K562 (cell line): ENCODE measurements at regions not wholly inside any gene's neighbourhood (a gene's known extent, or its start where the extent isn't known, plus 50 kb on each side); places are given as distances from the start of the nearest gene placed in this dataset.
A peak's percentile ranks its signal among the peaks of the same experiment; 100 is the strongest.

Experiments
- ATAC-seq: fragments of 200-7000 bp; cut with Tn5 transposase; 3 replicates; pipeline ENCODE4 v1.9.1; 2020; ENCODE audit warnings: moderate library complexity
- BruUV-seq: library from RNA; stranded (reverse); fragments of 400-500 nt; replicated peaks from 2 replicates; lab custom pipeline; 2021; lab: Mats Ljungman, UMichigan
- CTCF ChIA-PET: fragments of 300-600 bp; formaldehyde crosslinking; extraction: SDS; loops from one replicate; lab custom pipeline; 2021; ENCODE audit warnings: low intra/inter-chr PET ratio; lab: Yijun Ruan, JAX
- POLR2A ChIA-PET: fragments of 300-600, 350-650 bp; sonication (Branson Sonifier 250); formaldehyde crosslinking; extraction: SDS; loops from one replicate; lab custom pipeline; 2021; ENCODE audit warnings: antibody characterized with exemption, inconsistent platforms; lab: Yijun Ruan, JAX
- DNase-seq, 4 experiments: peaks; one replicate each; pipeline versions ENCODE4 v3.0.0 to v3.0.0-alpha.2; 2011 to 2018; ENCODE audit warnings: low spot score in 3 of 4, mixed read lengths in 3 of 4; ENCODE audit errors: extremely low read depth in 1 of 4
- FAIRE-seq: peaks from 2 replicates; lab custom pipeline; 2011; peaks lifted over from hg19 to GRCh38; lab: Jason Lieb, UNC
- H2AFZ ChIP-seq: 2 replicates; pipeline ENCODE4 v1.6.0; 2011; ENCODE audit warnings: low read depth, low read length, control low read depth, inconsistent platforms
- H3K27ac ChIP-seq: fragments of 200-600 bp; 3 replicates; pipeline ENCODE4 v1.8.0; 2011; ENCODE audit warnings: low read depth, mild to moderate bottlenecking, control low read depth, inconsistent platforms, low read length, moderate library complexity, mixed read lengths; ENCODE audit errors: extremely low read depth
- H3K27me3 ChIP-seq, 2 experiments: fragments of 300-600 bp in 1 of 2; 2 replicates in 1 of 2; 3 replicates in 1 of 2; pipeline versions ENCODE4 v1.6.0 to v1.8.0; 2011; ENCODE audit warnings: inconsistent platforms in 2 of 2, low read length in 2 of 2, mild to moderate bottlenecking in 1 of 2, mixed read lengths in 1 of 2, moderate library complexity in 1 of 2; ENCODE audit not compliant: control insufficient read depth in 2 of 2, insufficient read depth in 2 of 2
- H3K36me3 ChIP-seq: fragments of 300-600 bp; 3 replicates; pipeline ENCODE4 v1.8.0; 2011; ENCODE audit warnings: mild to moderate bottlenecking, low read length, inconsistent platforms; ENCODE audit not compliant: control insufficient read depth, insufficient read depth
- H3K4me1 ChIP-seq, 2 experiments: fragments of 200-600 bp in 1 of 2; replicated peaks in 1 of 2; 2 replicates in 1 of 2; 3 replicates in 1 of 2; pipeline versions ENCODE4 v1.5.1 to v1.8.0; 2011; ENCODE audit warnings: inconsistent platforms in 2 of 2, low read length in 2 of 2, mild to moderate bottlenecking in 1 of 2, mixed read lengths in 1 of 2, moderate library complexity in 1 of 2; ENCODE audit not compliant: control insufficient read depth in 2 of 2, insufficient read depth in 2 of 2
- H3K4me2 ChIP-seq: 2 replicates; pipeline ENCODE4 v1.6.1; 2011; ENCODE audit warnings: low read length, control low read depth, inconsistent platforms, mixed read lengths; ENCODE audit not compliant: insufficient read depth
- H3K4me3 ChIP-seq: fragments of 200-600 bp; sonication (generic), shearing (Covaris generic); 2 replicates; pipeline ENCODE4 v1.5.1; 2016; ENCODE audit warnings: control low read depth, inconsistent platforms
- H3K79me2 ChIP-seq: fragments of 200-600 bp; 3 replicates; pipeline ENCODE4 v1.8.0; 2011; ENCODE audit warnings: low read length, inconsistent platforms; ENCODE audit not compliant: control insufficient read depth, insufficient read depth
- H3K9ac ChIP-seq, 2 experiments: 2 replicates each; pipeline versions ENCODE4 v1.6.0 to v1.6.1; 2011; ENCODE audit warnings: low read depth in 2 of 2, low read length in 2 of 2, control low read depth in 1 of 2, inconsistent platforms in 1 of 2, mild to moderate bottlenecking in 1 of 2, mixed read lengths in 1 of 2; ENCODE audit not compliant: insufficient read depth in 1 of 2
- H3K9me1 ChIP-seq: one replicate; pipeline ENCODE4 v1.6.0; 2011; ENCODE audit warnings: inconsistent platforms, mild to moderate bottlenecking, low read length, moderate library complexity; ENCODE audit not compliant: control insufficient read depth, insufficient read depth
- H3K9me3 ChIP-seq: replicated peaks from 2 replicates; pipeline ENCODE4 v1.5.1; 2011; ENCODE audit warnings: low read depth, low read length, inconsistent platforms; ENCODE audit not compliant: control insufficient read depth, insufficient read depth
- H4K20me1 ChIP-seq: replicated peaks from 2 replicates; pipeline ENCODE4 v1.6.1; 2011; ENCODE audit warnings: low read length, inconsistent platforms, mixed read lengths; ENCODE audit not compliant: control insufficient read depth, insufficient read depth
- C11orf30 ChIP-seq: fragments of 450-650 bp; IDR thresholded peaks from 2 replicates; pipeline ENCODE4 v1.6.1; 2016; ENCODE audit warnings: low read depth, mild to moderate bottlenecking
- DPF2 ChIP-seq: fragments of 450-650 bp; IDR thresholded peaks from 2 replicates; pipeline ENCODE4 v1.6.1; 2016
- MAFF ChIP-seq: IDR thresholded peaks from 2 replicates; pipeline ENCODE4 v1.6.1; 2012; ENCODE audit warnings: low read length, improper control_type of control experiment
- MAFG ChIP-seq: fragments of 450-650 bp; conservative IDR thresholded peaks from 2 replicates; pipeline ENCODE4 v1.6.1; 2016; ENCODE audit warnings: missing genetic modification characterization, missing compliant biosample characterization
- MAFK ChIP-seq: IDR thresholded peaks from 2 replicates; pipeline ENCODE4 v1.6.1; 2011; ENCODE audit warnings: low read length, improper control_type of control experiment
- NR2F6 ChIP-seq: fragments of 450-650 bp; formaldehyde crosslinking; IDR thresholded peaks from 2 replicates; pipeline ENCODE4 v1.4.0; 2020; ENCODE audit warnings: mild to moderate bottlenecking
- PTTG1 ChIP-seq: fragments of 450-650 bp; IDR thresholded peaks from 2 replicates; pipeline ENCODE4 v1.6.1; 2016; ENCODE audit warnings: low read depth, mild to moderate bottlenecking, missing genetic modification characterization, missing compliant biosample characterization
- SPI1 ChIP-seq: IDR thresholded peaks from 2 replicates; pipeline ENCODE4 v1.6.1; 2011; ENCODE audit warnings: low read depth, low read length, control low read depth, borderline replicate concordance
- U2AF1 ChIP-seq: fragments of 200-400 bp; formaldehyde crosslinking; optimal IDR thresholded peaks from 2 replicates; pipeline ENCODE3; 2017; ENCODE audit warnings: mild to moderate bottlenecking, low read depth, low read length, moderate library complexity
- ZNF316 ChIP-seq: fragments of 450-650 bp; IDR thresholded peaks from 2 replicates; pipeline ENCODE4 v1.6.1; 2016
- WGBS: fragments of 100-300 bp; shearing (Covaris generic); methylation state at CpG from one replicate; pipeline ENCODE4 v1.1.6; 2016; ENCODE audit warnings: low coverage, mixed read lengths; ENCODE audit not compliant: insufficient coverage; ENCODE audit errors: missing lambda C conversion rate; 5-methylcytosine and 5-hydroxymethylcytosine counted together
- in situ Hi-C: fragments of 300-500 bp; cut with MboI; formaldehyde crosslinking; loops from 4 replicates; pipeline ENCODE4 v1.15.0; 2018; ENCODE audit warnings: inconsistent platforms, mixed read lengths
- intact Hi-C: fragments of 100-400 bp; cut with micrococcal nuclease; formaldehyde crosslinking; loops from 2 replicates; pipeline ENCODE4 v1.14.2; 2022
- TF ChIP-seq, protein P1 (sequence below), 3 experiments: fragments of 200-800 bp in 1 of 3; fragments of 250-450 bp in 1 of 3; fragments of 450-650 bp in 1 of 3; sonication (Bioruptor Pico) in 1 of 3; sonication (Bioruptor generic) in 1 of 3; formaldehyde crosslinking in 1 of 3; IDR thresholded peaks; 2 replicates each; pipeline versions ENCODE4 v1.6.1 to v1.8.0; 2016 to 2022; ENCODE audit warnings: mild to moderate bottlenecking in 2 of 3, missing genetic modification characterization in 2 of 3, missing compliant biosample characterization in 1 of 3, moderate library complexity in 1 of 3
- TF ChIP-seq, protein P2 (sequence below): fragments of 250-450 bp; sonication (Bioruptor Pico); IDR thresholded peaks from 2 replicates; pipeline ENCODE4 v1.5.0; 2021; ENCODE audit warnings: mild to moderate bottlenecking, moderate library complexity

DNA sequence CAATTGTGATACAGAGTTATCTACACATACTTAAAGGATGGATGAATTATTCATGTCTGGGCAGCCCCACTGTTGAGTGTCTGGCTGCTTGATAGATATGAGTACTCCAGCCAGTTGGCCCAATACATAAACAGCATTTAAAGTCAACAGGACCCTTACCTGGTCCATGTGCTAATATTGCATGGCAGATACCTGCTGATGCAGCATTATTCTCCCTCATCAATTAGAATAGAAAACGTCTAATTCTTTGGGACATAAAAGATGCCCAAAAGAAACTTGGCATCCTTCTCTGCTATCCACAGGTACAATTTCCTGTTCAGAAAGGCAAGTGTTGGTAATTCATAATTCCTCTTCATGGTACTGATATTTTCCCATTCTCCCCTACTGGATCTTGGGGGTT is 550.8 kb downstream of the TFAP2B start:
- WGBS, result 0% methylated on average over 1 of the region's 1 CpG
- no peak overlapping the region for H3K9ac ChIP-seq
- no peaks in the 10 kb centered on the region for H3K9me1 ChIP-seq
- H3K79me2 ChIP-seq, result no peaks in the 10 kb centered on the region
- POLR2A ChIA-PET, result no interaction called here
- H3K27me3 ChIP-seq, result no peaks in the 10 kb centered on the region
- FAIRE-seq (no peak), DNase-seq (no peak), ATAC-seq (no peak)
- no peak overlapping the region for H3K4me3 ChIP-seq
- H2AFZ ChIP-seq, result no peak overlapping the region
- CTCF ChIA-PET, result no interaction called here
- in situ Hi-C loops (no loop called here), intact Hi-C loops (no loop called here)
- no peaks in the 10 kb centered on the region for H3K36me3 ChIP-seq
- BruUV-seq, result no TSS peak
- H3K4me2 ChIP-seq, result no peak overlapping the region
- no peaks in the 10 kb centered on the region for H3K4me1 ChIP-seq
- peak; percentile 51; the same call in 1 of the 2 replicates for TF ChIP-seq C11orf30
- no peak for TF ChIP-seq NR2F6 (CRISPR knock-in tag)
- 0 out of 2 replicates have a peak, but pooled peaks have one; percentile 55 for TF ChIP-seq MAFG
- TF ChIP-seq MAFF, result peak; percentile 78
- peak; percentile 68 for TF ChIP-seq MAFK
- TF ChIP-seq DPF2, result no peak
- TF ChIP-seq ZNF316, result peak; percentile 63
- no peaks in the 10 kb centered on the region for H4K20me1 ChIP-seq
- H3K27ac ChIP-seq, result no peak overlapping the region
- no peaks in the 10 kb centered on the region for H3K9me3 ChIP-seq

- FAIRE-seq, result no peak
- in situ Hi-C loops (no loop called here), intact Hi-C loops (no loop called here)
- Histone ChIP-seq H3K9ac (no peak overlapping the region), H3K4me3 (no peak overlapping the region), H3K27me3 (no peaks in the 10 kb centered on the region), H4K20me1 (no peaks in the 10 kb centered on the region), H3K9me1 (no peaks in the 10 kb centered on the region), H2AFZ (no peak overlapping the region), H3K36me3 (no peaks in the 10 kb centered on the region), H3K79me2 (no peaks in the 10 kb centered on the region), H3K4me2 (no peak overlapping the region), H3K4me1 (no peaks in the 10 kb centered on the region), H3K27ac (no peak overlapping the region), H3K9me3 (no peaks in the 10 kb centered on the region)
- no TSS peak for BruUV-seq
- POLR2A ChIA-PET, result no interaction called here
- CTCF ChIA-PET, result no interaction called here
- no peak for DNase-seq
- ATAC-seq, result no peak
- TF ChIP-seq PTTG1 (tag), result no peak
- TF ChIP-seq, protein P1, sequence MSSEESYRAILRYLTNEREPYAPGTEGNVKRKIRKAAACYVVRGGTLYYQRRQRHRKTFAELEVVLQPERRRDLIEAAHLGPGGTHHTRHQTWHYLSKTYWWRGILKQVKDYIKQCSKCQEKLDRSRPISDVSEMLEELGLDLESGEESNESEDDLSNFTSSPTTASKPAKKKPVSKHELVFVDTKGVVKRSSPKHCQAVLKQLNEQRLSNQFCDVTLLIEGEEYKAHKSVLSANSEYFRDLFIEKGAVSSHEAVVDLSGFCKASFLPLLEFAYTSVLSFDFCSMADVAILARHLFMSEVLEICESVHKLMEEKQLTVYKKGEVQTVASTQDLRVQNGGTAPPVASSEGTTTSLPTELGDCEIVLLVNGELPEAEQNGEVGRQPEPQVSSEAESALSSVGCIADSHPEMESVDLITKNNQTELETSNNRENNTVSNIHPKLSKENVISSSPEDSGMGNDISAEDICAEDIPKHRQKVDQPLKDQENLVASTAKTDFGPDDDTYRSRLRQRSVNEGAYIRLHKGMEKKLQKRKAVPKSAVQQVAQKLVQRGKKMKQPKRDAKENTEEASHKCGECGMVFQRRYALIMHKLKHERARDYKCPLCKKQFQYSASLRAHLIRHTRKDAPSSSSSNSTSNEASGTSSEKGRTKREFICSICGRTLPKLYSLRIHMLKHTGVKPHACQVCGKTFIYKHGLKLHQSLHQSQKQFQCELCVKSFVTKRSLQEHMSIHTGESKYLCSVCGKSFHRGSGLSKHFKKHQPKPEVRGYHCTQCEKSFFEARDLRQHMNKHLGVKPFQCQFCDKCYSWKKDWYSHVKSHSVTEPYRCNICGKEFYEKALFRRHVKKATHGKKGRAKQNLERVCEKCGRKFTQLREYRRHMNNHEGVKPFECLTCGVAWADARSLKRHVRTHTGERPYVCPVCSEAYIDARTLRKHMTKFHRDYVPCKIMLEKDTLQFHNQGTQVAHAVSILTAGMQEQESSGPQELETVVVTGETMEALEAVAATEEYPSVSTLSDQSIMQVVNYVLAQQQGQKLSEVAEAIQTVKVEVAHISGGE (CRISPR knock-in tag; IDR thresholded peaks at IDR 0.05), result no peak
- TF ChIP-seq U2AF1, result no peak
- no peak for TF ChIP-seq SPI1
- TF ChIP-seq, protein P2, sequence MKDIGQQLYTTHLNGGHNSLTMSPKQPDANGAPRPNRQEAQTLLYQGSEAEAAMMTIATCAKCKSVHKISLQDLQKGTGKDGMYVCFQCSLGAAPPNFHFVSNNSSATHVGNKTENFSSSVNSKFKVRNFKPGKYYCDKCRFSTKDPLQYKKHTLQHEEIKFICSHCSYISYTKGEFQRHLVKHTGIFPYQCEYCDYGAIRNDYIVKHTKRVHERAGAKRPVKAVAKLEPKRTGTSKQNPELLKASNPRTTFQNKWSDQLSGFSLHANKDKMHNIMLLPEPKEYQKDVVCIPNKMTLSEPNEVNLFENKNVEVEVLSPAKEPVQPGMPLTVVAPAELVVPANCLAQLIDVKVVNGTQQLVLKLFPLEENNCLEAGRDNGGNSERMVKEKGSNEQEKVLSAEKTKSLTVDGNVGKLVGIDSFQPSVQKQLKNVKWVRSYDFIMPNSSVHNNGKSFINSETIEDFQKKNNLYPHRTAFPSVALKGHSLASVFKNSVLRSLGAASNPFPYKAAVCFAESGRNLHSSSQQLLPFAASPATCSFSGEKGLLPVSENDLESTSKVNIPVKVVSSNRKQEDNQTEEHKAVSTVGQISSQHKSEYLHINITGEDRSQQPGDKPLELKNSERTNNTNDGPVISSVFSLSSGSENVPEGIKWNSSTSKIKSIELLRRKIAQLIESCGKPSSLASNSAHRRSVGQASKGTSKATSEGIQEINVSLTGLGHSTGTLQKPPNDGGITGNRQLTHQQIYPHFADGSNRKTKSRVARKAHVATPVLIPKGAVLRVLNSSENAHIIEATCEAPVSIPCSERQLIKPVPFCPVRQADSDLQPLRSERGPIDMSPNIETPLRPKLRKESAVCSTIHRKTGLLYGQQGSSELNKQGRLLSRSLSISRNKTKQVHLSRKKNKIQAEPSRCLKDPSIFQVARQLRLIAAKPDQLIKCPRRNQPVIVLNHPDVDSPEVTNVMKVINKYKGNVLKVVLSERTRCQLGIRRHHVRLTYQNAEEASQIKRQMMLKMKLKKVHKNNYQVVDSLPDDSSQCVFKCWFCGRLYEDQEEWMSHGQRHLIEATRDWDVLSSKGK (CRISPR knock-in tag), result no peak
Observed at GRCh38 chr6:51382847-51383246, 564.2 kb downstream of the TFAP2B start.
